SK-N-DZ (cell line): ENCODE measurements at regions not wholly inside any gene's neighbourhood (a gene's known extent, or its start where the extent isn't known, plus 50 kb on each side); places are given as distances from the start of the nearest gene placed in this dataset.

Experiments used
- DNase-seq: peaks from one replicate; pipeline ENCODE4 v3.0.0-alpha.2; 2015; ENCODE audit warnings: low spot score

GRCh38 chr9:87085073-87085472 is 137.8 kb upstream of the GAS1 start:
- DNase-seq, result no peak

DNA sequence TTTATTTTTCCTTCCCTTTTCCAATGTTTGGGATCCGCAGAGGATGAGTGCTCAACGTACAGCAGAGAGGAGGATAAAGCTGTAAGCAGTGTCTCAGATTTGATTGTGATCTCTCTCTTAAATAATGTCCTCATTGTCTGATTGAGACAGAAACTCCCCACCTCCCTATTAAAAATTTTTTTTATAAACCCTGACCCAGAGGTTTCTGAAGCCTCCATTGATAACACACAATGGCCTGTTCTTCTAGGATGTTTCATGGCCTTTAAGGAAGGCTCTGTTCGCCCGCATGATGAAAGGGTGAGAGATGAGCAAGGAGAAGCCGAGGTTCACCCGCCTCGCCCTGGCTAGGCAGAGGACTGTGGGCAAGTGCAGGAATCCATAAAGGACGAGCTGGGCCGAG is 138.2 kb upstream of the GAS1 start:
- no peak for DNase-seq

GRCh38 chr9:87086221-87086818 is 139.0 kb upstream of the GAS1 start:
- DNase-seq, result no peak

GRCh38 chr9:87087197-87087596 is 139.9 kb upstream of the GAS1 start:
- DNase-seq, result no peak

DNA sequence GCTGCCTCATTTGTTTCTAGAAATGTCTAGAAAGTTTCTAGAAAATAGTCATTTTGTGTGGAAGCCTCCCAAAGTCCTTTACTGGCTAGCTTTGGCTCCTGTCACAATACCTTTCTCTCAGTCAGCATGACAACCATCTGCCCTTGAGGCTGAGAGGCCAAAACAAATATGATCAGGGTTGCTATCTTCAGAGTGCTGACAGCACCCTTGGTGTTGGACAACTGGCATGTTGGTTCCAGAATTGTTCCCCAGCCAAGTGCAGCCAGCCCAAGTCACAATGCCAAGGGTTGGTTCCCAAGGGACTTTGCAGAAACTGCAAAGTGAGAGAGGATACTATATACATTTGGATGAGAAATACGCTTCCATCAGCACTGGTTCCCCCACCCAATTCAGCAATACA is 140.9 kb upstream of the GAS1 start:
- DNase-seq, result no peak

DNA sequence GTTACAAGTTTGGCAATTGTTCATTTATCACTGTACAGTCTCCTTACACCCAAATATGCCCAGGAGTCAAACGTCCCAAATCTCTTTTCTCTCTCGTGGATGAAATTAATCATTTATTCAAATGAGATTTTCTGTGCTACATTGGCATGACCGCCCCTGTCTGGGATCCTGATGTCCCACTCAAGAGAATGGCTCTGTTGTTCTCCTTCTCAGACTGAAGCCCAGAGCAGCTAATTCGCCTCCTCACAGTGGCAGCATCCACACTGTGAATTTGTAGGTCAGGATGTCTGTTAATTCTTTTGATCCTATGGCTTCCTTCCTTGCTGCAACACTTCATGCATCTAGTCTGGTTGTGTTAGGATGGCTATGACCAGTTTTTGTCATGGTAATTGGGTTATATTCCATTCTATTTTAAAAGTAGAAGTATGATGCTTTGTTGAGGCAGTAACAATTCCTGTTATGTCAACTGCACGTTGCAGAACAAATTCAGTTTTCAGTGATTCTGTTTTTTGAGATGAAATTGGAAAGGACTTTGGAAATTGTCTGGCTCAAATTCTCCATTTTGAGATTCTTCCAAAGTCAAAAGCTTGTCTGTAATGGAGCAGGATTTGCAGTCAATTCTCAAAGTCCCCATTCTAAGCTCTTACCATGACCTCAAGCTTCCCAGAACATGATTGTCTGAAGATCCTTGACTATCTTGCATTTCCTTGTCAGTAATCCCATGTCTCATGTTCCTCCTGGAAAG is 141.5 kb upstream of the GAS1 start:
- DNase-seq, result no peak

DNA sequence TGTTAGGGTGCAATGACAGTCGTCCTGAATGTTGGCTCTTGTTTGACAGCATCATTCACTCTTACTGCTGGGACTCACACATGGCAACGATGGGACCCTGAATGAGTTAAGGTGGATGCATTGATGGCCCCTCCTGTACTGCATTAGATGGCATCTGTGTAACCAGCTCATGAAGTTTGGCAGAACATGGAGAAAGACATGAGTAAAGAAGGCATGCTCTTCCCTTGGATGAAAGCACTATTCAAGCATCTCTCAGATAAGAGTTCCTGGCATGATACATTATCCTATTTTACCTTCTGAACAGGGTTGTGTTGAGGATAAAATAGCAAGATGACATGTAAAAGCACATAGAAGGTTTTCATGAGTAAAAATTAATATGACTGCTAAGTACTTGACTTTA is 142.2 kb upstream of the GAS1 start:
- DNase-seq, result no peak

- no peak for DNase-seq
These were observed 142.6 kb upstream of the GAS1 start for GRCh38 chr9:87089929-87090328.

DNA sequence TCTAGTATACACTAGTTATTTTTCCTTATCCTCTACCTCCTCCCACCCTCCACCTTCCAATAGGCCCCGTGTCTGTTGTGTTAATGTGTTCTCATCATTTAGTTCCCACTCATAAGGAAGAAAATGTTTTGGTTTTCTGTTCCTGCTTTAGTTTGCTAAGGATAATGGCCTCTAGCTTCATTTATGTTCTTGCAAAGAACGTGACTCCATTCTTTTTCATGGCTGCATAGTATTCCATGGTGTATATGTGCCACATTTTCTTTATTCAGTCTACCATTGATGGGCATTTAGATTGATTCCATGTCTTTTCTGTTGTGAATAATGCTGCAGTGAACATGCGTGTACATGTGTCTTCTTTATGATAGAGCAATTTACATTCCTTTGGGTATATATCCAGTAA is 146.5 kb upstream of the GAS1 start:
- no peak for DNase-seq

GRCh38 chr9:87095951-87096350 is 148.6 kb upstream of the GAS1 start:
- DNase-seq, result no peak

DNA sequence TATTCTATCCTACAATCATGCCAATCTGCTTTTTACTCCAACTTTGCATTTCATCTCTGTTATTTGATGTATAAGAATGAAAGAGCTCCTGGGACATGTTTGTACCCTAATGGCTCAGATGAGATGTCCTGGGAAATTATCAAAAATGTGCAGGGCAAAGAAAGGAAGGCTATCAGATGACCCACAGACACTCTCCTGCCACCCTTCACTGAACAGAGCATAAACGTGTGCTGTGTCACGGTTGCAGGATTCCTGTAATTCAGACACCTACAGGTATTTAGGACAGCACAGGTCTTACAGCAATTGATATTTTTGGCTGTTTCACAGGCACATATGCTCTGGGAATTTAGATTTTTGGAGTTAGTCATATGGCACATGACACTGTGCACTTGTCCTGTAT is 149.2 kb upstream of the GAS1 start:
- DNase-seq, result no peak

GRCh38 chr9:87097238-87097637 is 149.9 kb upstream of the GAS1 start:
- DNase-seq, result peak; percentile 48

GRCh38 chr9:87099407-87099806 is 152.1 kb upstream of the GAS1 start:
- no peak for DNase-seq

- no peak for DNase-seq
These were observed 152.7 kb upstream of the GAS1 start for GRCh38 chr9:87100001-87100400.

GRCh38 chr9:87102126-87102525 is 154.8 kb upstream of the GAS1 start:
- no peak for DNase-seq

GRCh38 chr9:87107072-87107471 is 159.8 kb upstream of the GAS1 start:
- DNase-seq, result no peak

GRCh38 chr9:87108661-87109060 is 161.4 kb upstream of the GAS1 start:
- DNase-seq, result no peak

DNA sequence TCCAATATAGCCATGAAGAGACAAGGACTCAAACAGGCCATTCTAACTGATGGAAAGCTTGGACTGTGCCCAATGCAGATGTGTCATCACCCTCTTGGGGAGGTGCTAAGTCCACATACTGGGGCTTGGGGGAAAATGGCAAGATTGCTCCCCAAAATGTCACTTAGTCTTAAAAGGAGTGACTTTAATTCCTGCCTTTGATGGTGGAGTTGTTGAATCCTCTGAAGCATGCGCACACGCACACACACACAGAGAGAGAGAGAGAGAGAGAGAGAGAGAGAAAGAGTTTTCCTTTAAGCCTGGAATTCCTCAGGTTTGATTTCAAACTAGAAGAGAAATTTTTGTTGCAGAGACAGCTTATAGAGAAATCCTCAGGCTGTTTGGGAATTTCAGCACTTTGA is 161.9 kb upstream of the GAS1 start:
- DNase-seq, result no peak

GRCh38 chr9:87109851-87110250 is 162.5 kb upstream of the GAS1 start:
- DNase-seq, result no peak

DNA sequence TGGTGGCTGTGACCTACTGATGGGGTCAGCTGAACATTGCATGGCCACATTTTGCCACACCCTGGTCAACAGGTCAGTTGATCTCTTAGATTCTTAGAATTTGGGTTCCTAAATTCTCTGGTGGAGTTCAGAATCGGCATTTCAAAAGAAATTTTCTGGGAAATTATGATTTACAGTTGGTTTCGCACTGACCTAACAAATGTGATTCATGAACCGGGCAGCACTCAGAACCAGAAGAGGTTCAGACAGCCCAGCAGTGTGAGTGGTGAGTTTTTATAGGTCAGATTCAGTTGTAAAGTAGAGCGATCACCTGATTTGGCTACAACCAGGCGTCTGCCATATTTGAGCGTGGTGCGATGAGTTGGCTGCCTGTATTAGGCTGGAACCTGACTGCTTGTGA is 163.7 kb upstream of the GAS1 start:
- no peak for DNase-seq

DNA sequence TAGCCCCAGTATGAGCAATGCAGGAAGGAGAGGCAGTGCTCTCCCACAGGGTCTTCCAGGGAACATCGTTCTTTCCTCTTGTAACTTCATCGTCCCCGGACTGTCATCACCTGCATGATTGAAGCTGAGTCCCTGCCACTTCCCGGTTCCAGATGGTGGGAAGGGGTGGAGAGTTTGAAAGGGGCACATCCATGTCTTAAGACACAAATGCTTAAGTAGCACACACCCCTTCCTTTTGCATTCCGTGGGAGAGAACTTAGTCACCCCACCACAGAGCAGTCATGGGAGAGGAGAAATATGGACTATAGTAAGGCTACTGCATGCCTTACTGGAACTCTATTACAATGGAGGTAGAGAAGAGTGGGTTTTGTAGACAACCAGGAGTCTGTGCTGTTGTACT is 165.3 kb upstream of the GAS1 start:
- DNase-seq, result no peak

DNA sequence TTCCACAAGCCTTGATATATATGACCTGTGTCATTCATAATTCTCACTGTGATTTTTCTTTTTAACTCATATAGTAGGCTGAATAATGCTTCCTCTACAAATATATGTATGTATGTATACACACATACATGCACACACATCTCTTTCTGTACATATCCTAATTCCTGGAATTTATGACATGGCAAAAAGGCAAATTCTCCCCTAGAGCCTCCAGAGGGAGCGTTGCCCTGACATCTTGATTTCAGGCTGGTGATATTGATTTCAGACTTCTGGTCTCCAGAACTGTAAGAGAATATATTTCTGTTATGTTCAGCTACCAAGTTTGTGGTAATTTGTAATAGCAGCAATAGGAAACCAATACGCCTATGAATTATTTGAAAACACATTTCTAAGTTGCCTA is 166.6 kb upstream of the GAS1 start:
- no peak for DNase-seq

- DNase-seq, result no peak
These were observed 168.5 kb upstream of the GAS1 start for GRCh38 chr9:87115785-87116184.

DNA sequence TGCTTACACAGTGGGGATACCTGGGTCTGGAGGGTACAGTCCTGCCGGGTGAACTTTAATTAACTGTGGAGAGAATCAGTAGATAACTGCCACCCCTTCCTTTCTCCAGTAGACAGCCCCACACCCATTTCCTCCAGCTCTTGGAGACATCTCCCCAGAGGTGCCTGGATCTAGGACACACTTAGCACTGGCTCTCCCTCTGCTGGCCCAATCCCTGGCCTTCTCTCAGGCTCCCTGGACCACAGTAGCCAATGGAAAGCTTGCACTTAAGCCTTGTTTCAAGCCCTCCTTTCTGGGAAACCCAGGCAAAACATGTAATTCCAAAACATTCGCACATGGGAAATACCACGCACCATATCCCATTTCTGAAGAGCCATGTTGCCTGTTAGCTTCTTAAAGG is 169.2 kb upstream of the GAS1 start:
- DNase-seq, result no peak
